Gastrocnemius medialis (tissue), 4 donors: ENCODE measurements at regions not wholly inside any gene's neighbourhood (a gene's known extent, or its start where the extent isn't known, plus 50 kb on each side); places are given as distances from the start of the nearest gene placed in this dataset.

Experiments used
- ATAC-seq, 2 donors: fragments of 150-250 bp; one replicate each; pipeline ENCODE4 v1.9.1; 2016
- DNase-seq, 2 donors: peaks; one replicate each; pipeline ENCODE4 v3.0.0-alpha.2; 2019
- H3K27ac ChIP-seq, 4 donors: fragments of 200-600 bp; sonication (generic); 1 replicate in 1 of 4; 2 replicates in 3 of 4; pipeline ENCODE4 v1.5.1; 2016 to 2018; ENCODE audit warnings: mild to moderate bottlenecking in 2 of 4, moderate library complexity in 1 of 4
- H3K27me3 ChIP-seq, 3 donors: fragments of 200-600 bp; sonication (generic) in 2 of 3; 1 replicate in 1 of 3; 2 replicates in 2 of 3; pipeline versions ENCODE4 v1.5.1 to v1.6.0; 2016 to 2019; ENCODE audit warnings: mild to moderate bottlenecking in 1 of 3, moderate library complexity in 1 of 3
- H3K36me3 ChIP-seq, 2 donors: fragments of 200-600 bp; sonication (generic) in 1 of 2; one replicate each; pipeline ENCODE4 v1.5.1; 2017 to 2018
- H3K4me1 ChIP-seq, 2 donors: fragments of 200-600 bp; sonication (generic) in 1 of 2; one replicate each; pipeline ENCODE4 v1.5.1; 2016 to 2017; ENCODE audit warnings: mild to moderate bottlenecking in 2 of 2
- H3K4me3 ChIP-seq, 4 donors: fragments of 200-600 bp; sonication (generic) in 3 of 4; 1 replicate in 1 of 4; 2 replicates in 3 of 4; pipeline ENCODE4 v1.5.1; 2016 to 2019; ENCODE audit warnings: mild to moderate bottlenecking in 2 of 4
- H3K9me3 ChIP-seq, 3 donors: fragments of 200-600 bp; sonication (generic) in 2 of 3; 1 replicate in 1 of 3; 2 replicates in 2 of 3; pipeline ENCODE4 v1.5.1; 2016 to 2019
- POLR2A ChIP-seq, 2 donors: fragments of 450-650 bp; IDR thresholded peaks; one replicate each; pipeline ENCODE4 v1.6.1; 2017; ENCODE audit warnings: antibody characterized with exemption in 2 of 2, mild to moderate bottlenecking in 2 of 2, moderate library complexity in 2 of 2
- in situ Hi-C, 4 donors: fragments of 200-750 bp; cut with MboI; loops; one replicate each; pipeline versions ENCODE4 v1.15.0 to v1.8.0; 2017; ENCODE audit warnings: low sequenced_read_pairs in 4 of 4
- intact Hi-C: fragments of 100-400 bp; cut with DNase I; formaldehyde crosslinking; loops from one replicate; pipeline ENCODE4 v1.15.1; 2023; ENCODE audit warnings: low total_unique reads
- TF ChIP-seq, protein P1 (sequence below), 5 experiments: fragments of 450-650 bp in 3 of 5; fragments of 200-600 bp in 2 of 5; sonication (generic) in 2 of 5; IDR thresholded peaks in 4 of 5; conservative IDR thresholded peaks in 1 of 5; 1 replicate in 4 of 5; 2 replicates in 1 of 5; pipeline ENCODE4 v1.5.1; 2016 to 2019; ENCODE audit warnings: antibody characterized with exemption in 5 of 5, mild to moderate bottlenecking in 3 of 5, moderate library complexity in 3 of 5

GRCh38 chr12:90335566-90335965 is 619.4 kb downstream of the CCER1 start:
- Histone ChIP-seq H3K9me3 (no peaks in the 10 kb centered on the region), H3K4me3 (no peak overlapping the region), H3K27me3 (no peaks in the 10 kb centered on the region), H3K27ac (no peak overlapping the region), H3K36me3 (no peaks in the 10 kb centered on the region), H3K4me1 (no peaks in the 10 kb centered on the region)
- ATAC-seq (no peak), DNase-seq (no peak)
- in situ Hi-C loops: no loop called here
- intact Hi-C loops: no loop called here
- no peak for TF ChIP-seq POLR2A (IDR thresholded peaks at IDR 0.05)
- TF ChIP-seq, protein P1, sequence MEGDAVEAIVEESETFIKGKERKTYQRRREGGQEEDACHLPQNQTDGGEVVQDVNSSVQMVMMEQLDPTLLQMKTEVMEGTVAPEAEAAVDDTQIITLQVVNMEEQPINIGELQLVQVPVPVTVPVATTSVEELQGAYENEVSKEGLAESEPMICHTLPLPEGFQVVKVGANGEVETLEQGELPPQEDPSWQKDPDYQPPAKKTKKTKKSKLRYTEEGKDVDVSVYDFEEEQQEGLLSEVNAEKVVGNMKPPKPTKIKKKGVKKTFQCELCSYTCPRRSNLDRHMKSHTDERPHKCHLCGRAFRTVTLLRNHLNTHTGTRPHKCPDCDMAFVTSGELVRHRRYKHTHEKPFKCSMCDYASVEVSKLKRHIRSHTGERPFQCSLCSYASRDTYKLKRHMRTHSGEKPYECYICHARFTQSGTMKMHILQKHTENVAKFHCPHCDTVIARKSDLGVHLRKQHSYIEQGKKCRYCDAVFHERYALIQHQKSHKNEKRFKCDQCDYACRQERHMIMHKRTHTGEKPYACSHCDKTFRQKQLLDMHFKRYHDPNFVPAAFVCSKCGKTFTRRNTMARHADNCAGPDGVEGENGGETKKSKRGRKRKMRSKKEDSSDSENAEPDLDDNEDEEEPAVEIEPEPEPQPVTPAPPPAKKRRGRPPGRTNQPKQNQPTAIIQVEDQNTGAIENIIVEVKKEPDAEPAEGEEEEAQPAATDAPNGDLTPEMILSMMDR (IDR thresholded peaks at IDR 0.05 in 4 of 5, conservative IDR thresholded peaks at IDR 0.05 in 1 of 5): no peak

DNA sequence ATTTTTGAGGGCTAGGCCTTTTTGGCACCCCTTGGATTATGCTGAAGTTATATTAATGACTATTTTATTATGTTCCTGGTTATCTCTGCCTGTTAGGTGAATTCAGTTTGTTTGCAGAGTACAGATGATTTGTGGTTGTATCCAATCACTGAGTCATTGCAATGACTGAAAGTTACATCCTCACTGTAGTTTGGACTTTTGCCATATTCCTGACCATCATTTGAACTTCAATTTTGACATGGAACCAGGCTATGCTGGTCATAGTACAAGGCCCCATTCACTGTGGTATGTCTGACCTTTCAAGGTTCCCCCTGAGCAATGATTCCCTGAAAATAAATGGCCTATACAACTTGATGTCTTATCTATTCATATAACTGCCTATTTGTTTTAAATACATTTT is 621.0 kb downstream of the CCER1 start:
- Histone ChIP-seq H3K27ac (no peak overlapping the region), H3K36me3 (no peaks in the 10 kb centered on the region), H3K27me3 (no peaks in the 10 kb centered on the region), H3K4me1 (no peaks in the 10 kb centered on the region), H3K9me3 (no peaks in the 10 kb centered on the region), H3K4me3 (no peak overlapping the region)
- ATAC-seq (no peak), DNase-seq (no peak)
- TF ChIP-seq POLR2A (IDR thresholded peaks at IDR 0.05): no peak
- TF ChIP-seq, protein P1 (IDR thresholded peaks at IDR 0.05 in 4 of 5, conservative IDR thresholded peaks at IDR 0.05 in 1 of 5): no peak
- intact Hi-C loops: no loop called here
- in situ Hi-C loops: no loop called here

DNA sequence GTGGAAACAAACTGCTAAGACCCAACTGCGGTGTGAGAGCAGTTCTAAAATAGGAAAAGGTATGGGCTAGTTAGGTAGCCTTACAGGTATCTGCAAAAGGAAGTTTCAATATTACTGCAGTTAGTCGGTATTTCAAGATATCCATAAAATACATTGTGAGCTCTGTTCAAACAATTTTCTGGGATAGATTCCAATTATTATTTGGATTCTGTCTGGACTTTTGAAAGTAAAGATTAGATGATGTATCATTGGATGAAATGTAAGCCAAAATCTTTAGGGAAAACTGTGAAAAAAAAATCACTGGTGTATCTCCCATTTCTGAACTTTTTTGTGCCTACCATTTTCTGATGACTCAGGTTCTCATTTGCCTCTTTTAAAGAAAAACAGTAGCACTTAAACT is 621.6 kb downstream of the CCER1 start:
- Histone ChIP-seq H3K4me3 (no peak overlapping the region), H3K36me3 (no peaks in the 10 kb centered on the region), H3K9me3 (no peaks in the 10 kb centered on the region), H3K27ac (no peak overlapping the region), H3K4me1 (no peaks in the 10 kb centered on the region), H3K27me3 (no peaks in the 10 kb centered on the region)
- in situ Hi-C loops: no loop called here
- no peak for ATAC-seq
- no peak for DNase-seq
- TF ChIP-seq POLR2A (IDR thresholded peaks at IDR 0.05): no peak
- TF ChIP-seq, protein P1 (IDR thresholded peaks at IDR 0.05 in 4 of 5, conservative IDR thresholded peaks at IDR 0.05 in 1 of 5): no peak
- intact Hi-C loops: no loop called here

DNA sequence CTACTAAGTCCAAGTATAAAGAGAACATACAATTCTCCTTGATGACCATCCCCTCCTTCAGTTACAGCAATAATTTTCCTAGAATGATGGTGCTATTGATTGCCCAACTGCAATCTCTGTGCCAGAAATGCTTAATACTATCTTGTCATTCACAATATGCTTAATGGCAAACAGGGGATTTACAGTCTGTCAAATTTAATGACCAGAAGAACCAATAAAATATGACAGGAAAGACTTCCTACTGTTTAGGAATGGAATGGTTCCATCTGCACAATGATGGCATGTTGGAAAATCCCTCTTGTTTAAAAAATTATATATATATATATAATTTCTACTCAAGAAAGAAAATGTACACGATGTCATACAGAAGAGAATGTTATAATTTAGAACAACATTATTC is 623.2 kb downstream of the CCER1 start:
- DNase-seq (no peak), ATAC-seq (no peak)
- Histone ChIP-seq H3K4me3 (no peak overlapping the region), H3K4me1 (no peaks in the 10 kb centered on the region), H3K27ac (no peak overlapping the region), H3K27me3 (no peaks in the 10 kb centered on the region), H3K9me3 (no peaks in the 10 kb centered on the region), H3K36me3 (no peaks in the 10 kb centered on the region)
- intact Hi-C loops: no loop called here
- in situ Hi-C loops: no loop called here
- TF ChIP-seq, protein P1 (IDR thresholded peaks at IDR 0.05 in 4 of 5, conservative IDR thresholded peaks at IDR 0.05 in 1 of 5): no peak
- no peak for TF ChIP-seq POLR2A (IDR thresholded peaks at IDR 0.05)

DNA sequence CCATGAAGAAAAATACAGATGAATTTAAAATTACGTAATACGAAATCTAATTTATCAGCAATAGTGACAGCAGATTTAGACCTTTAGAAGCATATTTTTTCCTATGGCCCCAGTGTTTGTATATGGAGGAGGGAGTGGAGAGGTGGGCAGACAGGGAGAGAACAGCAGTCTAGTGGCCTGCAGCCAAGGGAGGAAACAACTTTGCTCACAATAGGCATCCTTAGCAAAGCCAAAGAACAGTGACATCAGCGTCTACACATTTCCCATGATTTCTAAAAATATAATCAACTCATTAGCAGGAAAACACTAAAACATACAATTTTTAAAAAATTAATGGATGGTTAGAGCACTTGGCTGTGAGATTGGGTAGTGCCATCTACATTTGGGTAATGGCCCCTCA is 622.6 kb upstream of the ATP2B1 start:
- Histone ChIP-seq H3K27me3 (no peaks in the 10 kb centered on the region), H3K9me3 (no peaks in the 10 kb centered on the region), H3K4me3 (no peak overlapping the region), H3K36me3 (no peaks in the 10 kb centered on the region), H3K27ac (no peak overlapping the region), H3K4me1 (no peaks in the 10 kb centered on the region)
- in situ Hi-C loops: no loop called here
- intact Hi-C loops: no loop called here
- DNase-seq: no peak
- no peak for ATAC-seq
- TF ChIP-seq POLR2A (IDR thresholded peaks at IDR 0.05): no peak
- TF ChIP-seq, protein P1 (IDR thresholded peaks at IDR 0.05 in 4 of 5, conservative IDR thresholded peaks at IDR 0.05 in 1 of 5): no peak
